HEK293T (cell line): ENCODE measurements at regions not wholly inside any gene's neighbourhood (a gene's known extent, or its start where the extent isn't known, plus 50 kb on each side); places are given as distances from the start of the nearest gene placed in this dataset.
"Not testable (repeated sequence)": the region's sequence is repeated elsewhere in the genome, so short reads cannot be mapped to it uniquely, and the experiment has no call there.

Source experiments
- CTCF ChIA-PET: fragments of 350-600 bp; formaldehyde crosslinking; extraction: SDS; loops from one replicate; lab custom pipeline; 2021; ENCODE audit warnings: antibody characterized with exemption, inconsistent platforms; lab: Yijun Ruan, JAX
- POLR2A ChIA-PET: fragments of 350-600 bp; formaldehyde crosslinking; extraction: SDS; loops from one replicate; lab custom pipeline; 2020; ENCODE audit warnings: antibody characterized with exemption, inconsistent platforms; lab: Yijun Ruan, JAX
- DNase-seq: peaks from one replicate; pipeline ENCODE4 v3.0.0; 2012; ENCODE audit warnings: mixed read lengths; ENCODE audit errors: extremely low spot score
- ARNT ChIP-seq: fragments of 450-650 bp; IDR thresholded peaks from 2 replicates; pipeline ENCODE4 v1.6.1; 2017; ENCODE audit warnings: mild to moderate bottlenecking
- BHLHE40 ChIP-seq: fragments of 450-650 bp; IDR thresholded peaks from 2 replicates; pipeline ENCODE4 v1.6.1; 2016; ENCODE audit warnings: mild to moderate bottlenecking, moderate library complexity, borderline replicate concordance
- CTBP1 ChIP-seq: fragments of 450-650 bp; IDR thresholded peaks from 2 replicates; pipeline ENCODE4 v1.6.1; 2016; ENCODE audit warnings: borderline replicate concordance
- ELF4 ChIP-seq: fragments of 450-650 bp; IDR thresholded peaks from 2 replicates; pipeline ENCODE4 v1.6.1; 2017; ENCODE audit warnings: antibody characterized with exemption
- FOXA1 ChIP-seq: fragments of 450-650 bp; IDR thresholded peaks from 2 replicates; pipeline ENCODE4 v1.6.1; 2016; ENCODE audit warnings: mild to moderate bottlenecking
- FOXK2 ChIP-seq: fragments of 450-650 bp; IDR thresholded peaks from 2 replicates; pipeline ENCODE4 v1.6.1; 2016; ENCODE audit warnings: mild to moderate bottlenecking
- FOXM1 ChIP-seq: fragments of 450-650 bp; IDR thresholded peaks from 2 replicates; pipeline ENCODE4 v1.6.1; 2017; ENCODE audit warnings: mild to moderate bottlenecking, borderline replicate concordance
- HDGF ChIP-seq: fragments of 450-650 bp; IDR thresholded peaks from 2 replicates; pipeline ENCODE4 v1.6.1; 2017; ENCODE audit warnings: antibody characterized with exemption, borderline replicate concordance
- L3MBTL2 ChIP-seq: fragments of 450-650 bp; conservative IDR thresholded peaks from 2 replicates; pipeline ENCODE4 v1.6.1; 2016; ENCODE audit warnings: mild to moderate bottlenecking
- LEF1 ChIP-seq: fragments of 450-650 bp; IDR thresholded peaks from 2 replicates; pipeline ENCODE4 v1.6.1; 2017; ENCODE audit warnings: mild to moderate bottlenecking, borderline replicate concordance
- NFRKB ChIP-seq: fragments of 450-650 bp; IDR thresholded peaks from 2 replicates; pipeline ENCODE4 v1.6.1; 2016; ENCODE audit warnings: mild to moderate bottlenecking, moderate library complexity
- SP1 ChIP-seq: fragments of 450-650 bp; IDR thresholded peaks from 2 replicates; pipeline ENCODE4 v1.6.1; 2017
- SUZ12 ChIP-seq: fragments of 450-650 bp; IDR thresholded peaks from 2 replicates; pipeline ENCODE4 v1.6.1; 2016; ENCODE audit warnings: mild to moderate bottlenecking
- TARDBP ChIP-seq: fragments of 450-650 bp; IDR thresholded peaks from 2 replicates; pipeline ENCODE4 v1.6.1; 2016
- ZNF384 ChIP-seq: fragments of 450-650 bp; IDR thresholded peaks from 2 replicates; pipeline ENCODE4 v1.6.1; 2016
- TF ChIP-seq, protein P1 (sequence below): fragments of 450-650 bp; IDR thresholded peaks from 2 replicates; pipeline ENCODE4 v1.6.1; 2016

DNA sequence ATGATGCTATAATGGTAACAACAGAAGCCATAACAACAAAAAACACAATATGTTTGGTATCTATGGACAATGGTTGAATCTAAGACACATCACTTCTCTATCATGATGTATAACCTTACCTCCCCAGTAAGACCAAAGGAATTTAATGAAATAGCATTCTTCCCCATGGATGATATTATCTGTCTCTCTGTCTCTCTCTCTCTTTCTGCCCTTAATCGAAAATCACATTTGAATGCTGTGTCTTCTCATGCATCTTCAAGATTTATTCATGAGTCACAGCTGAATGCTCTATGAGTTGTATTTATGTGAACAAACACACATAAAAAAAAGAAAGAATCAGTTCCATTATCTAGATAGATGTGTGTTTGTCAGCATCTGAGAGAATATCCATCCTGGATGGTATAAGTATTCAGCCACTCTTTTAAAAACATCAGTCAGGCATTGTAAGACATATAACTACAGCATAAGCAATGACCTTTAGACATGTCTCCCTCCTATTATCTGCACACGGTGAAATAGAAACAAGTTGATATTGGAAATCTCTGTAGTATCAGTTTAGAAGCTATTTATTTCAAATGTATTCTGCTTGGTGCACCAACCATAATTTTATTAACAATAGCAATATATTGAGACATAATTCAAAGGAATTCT is 433.3 kb downstream of the TOX3 start:
- ChIA-PET CTCF (no interaction called here), POLR2A (no interaction called here)
- no peak for TF ChIP-seq FOXK2
- TF ChIP-seq L3MBTL2 = no peak
- no peak for TF ChIP-seq HDGF
- TF ChIP-seq BHLHE40 = no peak
- TF ChIP-seq, protein P1, sequence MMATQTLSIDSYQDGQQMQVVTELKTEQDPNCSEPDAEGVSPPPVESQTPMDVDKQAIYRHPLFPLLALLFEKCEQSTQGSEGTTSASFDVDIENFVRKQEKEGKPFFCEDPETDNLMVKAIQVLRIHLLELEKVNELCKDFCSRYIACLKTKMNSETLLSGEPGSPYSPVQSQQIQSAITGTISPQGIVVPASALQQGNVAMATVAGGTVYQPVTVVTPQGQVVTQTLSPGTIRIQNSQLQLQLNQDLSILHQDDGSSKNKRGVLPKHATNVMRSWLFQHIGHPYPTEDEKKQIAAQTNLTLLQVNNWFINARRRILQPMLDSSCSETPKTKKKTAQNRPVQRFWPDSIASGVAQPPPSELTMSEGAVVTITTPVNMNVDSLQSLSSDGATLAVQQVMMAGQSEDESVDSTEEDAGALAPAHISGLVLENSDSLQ = no peak
- no peak for TF ChIP-seq TARDBP
- no peak for TF ChIP-seq ARNT
- no peak for TF ChIP-seq FOXA1
- no peak for TF ChIP-seq SP1
- DNase-seq = no peak

DNA sequence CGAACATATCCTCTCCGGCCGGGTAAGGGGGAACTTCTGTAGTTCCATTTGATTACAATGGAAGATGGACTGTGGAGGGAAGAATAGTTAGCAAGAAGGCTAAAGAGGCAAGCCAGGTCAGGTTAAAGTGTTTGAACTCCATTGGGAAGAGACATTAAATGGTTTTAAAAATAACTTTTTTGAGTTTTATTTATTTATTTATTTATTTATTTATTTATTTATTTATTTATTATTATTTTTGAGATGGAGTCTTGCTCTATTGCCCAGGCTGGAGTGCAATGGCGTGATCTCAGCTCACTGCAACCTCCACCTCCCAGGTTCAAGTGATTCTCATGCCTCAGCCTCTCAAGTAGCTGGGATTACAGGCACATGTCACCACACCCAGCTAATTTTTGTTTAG is 441.9 kb downstream of the TOX3 start:
- DNase-seq, POLR2A ChIA-PET, CTCF ChIA-PET: not testable (repeated sequence)

GRCh38 chr16:52103791-52104190 is 443.2 kb downstream of the TOX3 start:
- POLR2A ChIA-PET = no interaction called here
- CTCF ChIA-PET = no interaction called here
- TF ChIP-seq ELF4 (no peak), FOXM1 (no peak), NFRKB (no peak), LEF1 (no peak), ZNF384 (no peak), FOXA1 (no peak), HDGF (no peak), TARDBP (no peak), ARNT (no peak), BHLHE40 (no peak)
- TF ChIP-seq, protein P1 = no peak
- DNase-seq = no peak

GRCh38 chr16:52101246-52101645 is 445.7 kb downstream of the TOX3 start:
- POLR2A ChIA-PET = no interaction called here

DNA sequence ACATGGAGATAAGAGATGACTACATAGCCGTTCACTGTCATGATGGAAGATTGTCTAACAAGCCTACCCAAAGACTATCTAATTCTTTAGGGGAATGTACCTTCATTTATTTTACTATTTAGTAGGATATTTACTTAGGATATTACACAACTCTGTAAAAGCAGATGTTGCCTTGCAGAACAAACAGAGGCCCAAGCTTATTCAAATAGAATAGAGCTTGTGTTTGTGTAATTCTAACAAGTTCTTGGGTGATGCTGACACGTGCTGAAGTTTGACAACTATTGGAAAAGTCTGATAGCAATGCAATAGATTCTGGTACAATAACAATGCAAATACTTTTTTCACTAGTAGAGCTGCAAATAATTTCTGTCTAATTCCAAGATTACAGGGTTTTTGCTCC is 447.6 kb downstream of the TOX3 start:
- POLR2A ChIA-PET = no interaction called here
- no peak for DNase-seq
- TF ChIP-seq, protein P1 = no peak
- TF ChIP-seq CTBP1 (no peak), HDGF (no peak), NFRKB (no peak), ELF4 (no peak), L3MBTL2 (no peak), SUZ12 (no peak), BHLHE40 (no peak), ARNT (no peak), SP1 (no peak)
- CTCF ChIA-PET = no interaction called here

More at GRCh38 chr16:52101246-52101645, 445.7 kb downstream of the TOX3 start:
- TF ChIP-seq L3MBTL2 = no peak
- CTCF ChIA-PET = no interaction called here
- no peak for DNase-seq

GRCh38 chr16:52095471-52095870 is 451.5 kb downstream of the TOX3 start:
- ChIA-PET POLR2A (no interaction called here), CTCF (no interaction called here)
- DNase-seq = no peak
- TF ChIP-seq SUZ12 (no peak), NFRKB (no peak), HDGF (no peak)

- CTCF ChIA-PET = no interaction called here
- no peak for TF ChIP-seq ZNF384
- no peak for TF ChIP-seq NFRKB
- no peak for TF ChIP-seq ARNT
- TF ChIP-seq ELF4 = no peak
- TF ChIP-seq LEF1 = no peak
- TF ChIP-seq L3MBTL2 = no peak
- TF ChIP-seq FOXA1 = no peak
- TF ChIP-seq SP1 = no peak
- TF ChIP-seq, protein P1 = no peak
- TF ChIP-seq FOXM1 = no peak
- TF ChIP-seq HDGF = no peak
- no peak for TF ChIP-seq SUZ12
- TF ChIP-seq TARDBP = no peak
- no peak for TF ChIP-seq BHLHE40
- no peak for TF ChIP-seq CTBP1
- no peak for TF ChIP-seq FOXK2
- POLR2A ChIA-PET = no interaction called here
- no peak for DNase-seq
These were observed 454.8 kb downstream of the TOX3 start for GRCh38 chr16:52092126-52092525.
